NCI-H748 treated with DMSO at 0.1 percent for 48 hours (cell line): ENCODE measurements at regions not wholly inside any gene's neighbourhood (a gene's known extent, or its start where the extent isn't known, plus 50 kb on each side); places are given as distances from the start of the nearest gene placed in this dataset.

Experiments
- DNase-seq: peaks from one replicate; lab custom pipeline; 2025; lab: John Stamatoyannopoulos, UW

DNA sequence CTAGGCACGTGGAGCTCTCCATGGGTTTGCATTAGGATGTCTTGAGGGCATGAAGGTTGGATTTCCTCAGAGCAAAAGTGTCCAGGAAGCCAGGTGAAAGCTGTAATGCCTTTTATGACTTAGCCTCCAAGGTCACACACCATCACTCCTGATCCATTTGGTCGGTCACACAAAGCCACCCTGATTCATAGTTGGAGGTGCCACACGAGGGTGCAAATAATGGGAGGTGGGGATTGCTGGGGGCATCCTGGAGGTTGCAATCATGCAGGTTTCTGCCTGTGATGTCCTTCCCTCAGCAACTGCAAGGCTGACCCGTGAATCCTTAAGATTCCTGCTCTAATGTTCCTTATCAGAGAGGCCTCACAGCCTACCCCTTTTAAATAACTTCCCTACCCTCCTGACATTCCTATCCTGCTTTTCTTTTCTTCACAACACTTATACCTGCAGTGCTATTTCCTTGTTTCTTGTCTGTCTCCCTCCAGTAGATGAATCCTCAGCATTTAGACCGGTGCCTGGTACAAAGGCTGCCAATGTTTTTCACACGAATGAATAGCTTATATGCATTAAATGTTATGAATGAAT lies 97.1 kb downstream of the LIPG start:
- no peak for DNase-seq

DNA sequence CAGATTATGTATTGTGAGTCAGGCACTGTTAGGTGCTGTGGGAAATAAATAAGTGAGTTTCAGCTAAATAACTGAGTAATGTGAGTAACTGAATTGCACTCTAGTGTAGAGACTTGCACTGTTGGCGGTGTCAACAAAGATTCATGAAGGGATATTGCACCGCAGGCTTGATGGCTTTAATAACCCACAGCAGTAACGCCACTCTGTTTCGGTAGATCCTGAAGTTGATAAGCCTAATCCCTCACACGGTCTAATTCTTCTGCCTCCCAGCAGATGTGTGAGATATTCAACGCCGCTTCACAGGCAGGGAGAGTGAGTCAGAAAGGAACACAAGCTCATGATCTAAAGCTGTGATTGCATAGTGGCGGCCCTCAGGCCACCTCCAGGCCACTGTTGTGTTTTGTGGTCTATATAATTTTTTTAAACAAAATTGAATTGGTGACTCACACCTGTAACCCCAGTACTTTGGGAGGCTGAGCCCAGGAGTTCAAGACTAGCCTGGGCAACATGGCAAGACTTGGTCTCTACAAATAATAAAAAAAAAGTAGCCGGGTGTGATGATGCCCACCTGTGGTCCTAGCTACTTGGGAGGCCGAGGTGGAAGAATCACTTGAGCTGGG lies 94.3 kb downstream of the LIPG start:
- no peak for DNase-seq

DNA sequence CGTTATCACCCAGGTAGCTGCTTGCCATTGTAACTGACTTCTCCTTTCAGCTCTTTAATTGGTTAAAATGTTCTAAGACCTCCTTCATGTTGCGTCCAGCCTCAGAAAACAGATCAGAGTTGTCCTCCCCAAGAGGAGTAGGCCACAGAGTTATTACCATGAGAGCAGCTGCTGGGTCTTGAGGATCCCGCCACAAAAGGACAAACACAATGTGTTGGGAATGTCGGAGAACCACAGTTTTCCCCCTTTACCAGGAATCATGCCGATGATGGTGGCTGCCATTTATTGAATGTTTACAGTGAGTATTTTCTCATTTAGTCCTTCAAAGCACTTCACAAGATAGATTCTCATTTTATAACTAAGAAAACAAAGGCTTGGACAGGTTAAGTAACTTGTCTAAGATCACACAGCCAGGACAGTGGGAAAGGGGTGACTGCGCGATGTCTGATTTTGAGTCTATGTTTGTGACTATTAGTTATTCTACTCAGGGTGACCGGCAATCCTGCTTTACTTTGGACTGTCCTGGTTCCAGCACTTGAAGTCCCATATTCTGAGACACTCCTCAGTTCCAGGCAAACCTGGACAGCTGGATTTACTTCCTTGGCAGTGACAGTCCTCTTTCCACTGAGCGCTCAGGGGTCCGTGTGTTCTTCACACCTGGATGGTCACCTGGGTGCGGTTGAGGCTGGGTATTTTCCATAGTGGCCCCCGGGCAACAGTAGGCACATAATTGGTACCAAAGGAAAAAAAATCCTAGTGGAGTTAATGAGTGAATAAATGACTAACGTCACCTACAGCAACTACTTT lies 93.6 kb downstream of the LIPG start:
- no peak for DNase-seq

DNA sequence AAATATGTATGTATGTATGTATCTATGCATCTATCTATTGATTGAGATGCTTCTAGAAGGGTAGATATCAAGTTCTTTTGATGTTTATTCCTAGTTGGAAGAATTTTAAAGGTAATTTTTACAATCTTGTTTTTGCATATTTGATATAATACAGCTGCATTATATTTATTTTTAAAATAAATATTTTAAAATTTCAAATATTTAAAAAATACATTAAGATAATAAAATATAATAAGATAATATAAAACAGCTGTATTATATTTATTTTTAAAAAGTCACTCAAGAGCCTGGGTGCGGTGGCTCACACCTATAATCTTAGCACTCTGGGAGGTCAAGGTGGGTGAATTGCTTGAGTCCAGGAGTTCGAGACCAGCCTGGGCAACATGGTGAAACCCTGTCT lies 92.5 kb downstream of the LIPG start:
- no peak for DNase-seq

DNA sequence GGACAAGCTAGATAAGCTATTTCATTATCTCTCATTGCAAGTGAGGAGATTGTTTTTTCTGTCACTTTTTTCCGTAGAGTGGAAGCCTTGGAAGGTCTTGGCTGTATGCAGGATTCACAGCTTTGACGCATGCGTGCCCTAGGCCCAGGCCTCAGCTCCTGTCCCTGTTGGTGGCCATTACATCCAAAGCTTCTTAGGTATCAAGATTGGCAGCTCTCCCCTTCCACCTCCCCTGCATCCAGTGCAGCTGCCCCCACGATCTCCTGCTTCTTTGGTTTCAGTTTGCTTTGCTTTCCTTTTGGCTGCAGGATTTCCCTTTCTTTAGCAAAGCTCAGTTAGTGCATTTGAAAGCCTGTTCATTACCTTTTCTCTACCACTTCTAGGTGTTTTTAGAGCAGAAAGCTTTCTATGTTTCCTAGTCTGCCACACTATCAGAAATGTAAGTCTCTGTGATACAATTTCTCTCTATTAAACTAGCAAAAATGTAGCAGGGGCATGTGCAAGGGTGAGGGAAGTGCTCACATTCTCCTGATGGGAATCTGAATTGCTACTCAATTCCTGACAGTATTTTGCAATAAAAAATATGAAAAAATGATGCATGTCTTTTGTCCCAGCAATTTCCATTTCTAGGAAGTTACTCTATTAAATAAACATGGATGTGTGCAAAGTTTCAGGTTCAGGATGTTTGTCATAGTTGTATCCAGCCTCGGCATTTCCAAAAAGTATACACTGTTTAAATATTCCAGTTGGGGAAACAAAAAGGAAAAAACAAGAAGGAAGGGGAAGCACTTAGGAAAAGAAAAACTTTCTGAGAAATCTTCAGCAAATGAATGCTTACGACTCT lies 91.2 kb downstream of the LIPG start:
- no peak for DNase-seq

DNA sequence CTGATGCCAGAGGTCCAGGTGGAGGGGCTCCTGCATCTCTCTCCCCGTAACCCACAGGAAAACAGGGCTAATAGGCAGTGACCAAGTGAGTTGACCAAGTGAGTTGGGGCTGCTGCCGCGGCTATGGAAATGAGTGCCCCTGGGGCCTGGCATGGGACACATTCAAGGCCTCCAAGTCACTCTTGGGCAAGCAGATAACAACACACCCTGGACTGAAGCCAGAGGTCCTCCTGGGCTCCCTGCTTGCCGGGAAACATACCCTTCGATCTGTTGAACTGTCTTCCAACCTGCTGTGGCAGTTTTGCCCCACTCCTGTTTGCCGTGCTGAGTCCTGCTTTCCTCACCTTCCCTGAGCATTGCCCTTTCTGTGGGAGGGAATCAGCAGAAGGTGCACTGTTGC lies 89.2 kb downstream of the LIPG start:
- no peak for DNase-seq

DNA sequence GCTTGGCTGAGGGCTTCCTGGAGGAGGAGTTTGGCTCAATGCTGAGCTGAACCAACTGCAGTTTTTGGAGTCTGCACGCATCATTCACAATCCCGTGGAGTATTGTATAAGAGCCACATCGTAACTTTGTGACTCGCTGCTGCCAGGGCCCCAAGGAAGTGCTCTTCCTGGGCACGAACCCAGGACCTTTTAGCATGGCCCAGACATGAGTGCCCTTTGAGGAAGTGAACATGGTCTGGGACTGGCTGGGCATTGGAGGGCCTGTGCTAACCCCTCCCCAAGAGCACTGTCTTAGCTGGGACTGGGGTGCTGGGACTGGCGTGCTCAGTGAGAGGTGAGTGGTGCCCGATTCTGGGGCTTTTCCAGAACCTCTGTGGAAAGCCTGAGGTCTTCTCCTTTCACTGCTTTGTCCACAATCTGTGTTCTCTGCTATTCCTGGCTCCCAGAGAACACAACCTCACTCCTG lies 88.6 kb downstream of the LIPG start:
- no peak for DNase-seq

DNA sequence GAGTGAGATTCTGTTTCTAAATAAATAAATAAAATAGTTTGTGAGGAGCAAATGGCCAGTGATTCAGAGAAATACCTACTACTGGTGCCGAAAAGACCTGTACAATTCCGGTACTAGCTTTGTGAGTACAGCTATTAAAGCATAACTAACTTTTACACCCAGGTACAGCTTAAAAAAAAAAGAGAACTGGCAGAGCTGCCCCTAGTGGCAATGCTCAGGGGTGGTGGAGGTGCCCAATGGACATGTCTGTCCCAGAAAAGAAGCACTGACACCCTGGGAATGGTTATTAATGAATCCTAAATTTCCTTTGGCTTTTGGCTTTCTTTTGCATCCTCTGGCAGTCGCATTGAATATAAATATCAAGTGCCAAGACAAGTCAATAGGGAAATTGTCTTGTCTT lies 87.0 kb downstream of the LIPG start:
- no peak for DNase-seq
